ENCODE measurements at regions not wholly inside any gene's neighbourhood (a gene's known extent, or its start where the extent isn't known, plus 50 kb on each side); places are given as distances from the start of the nearest gene placed in this dataset.
"Not testable (repeated sequence)": the region's sequence is repeated elsewhere in the genome, so short reads cannot be mapped to it uniquely, and the experiment has no call there.

DNA sequence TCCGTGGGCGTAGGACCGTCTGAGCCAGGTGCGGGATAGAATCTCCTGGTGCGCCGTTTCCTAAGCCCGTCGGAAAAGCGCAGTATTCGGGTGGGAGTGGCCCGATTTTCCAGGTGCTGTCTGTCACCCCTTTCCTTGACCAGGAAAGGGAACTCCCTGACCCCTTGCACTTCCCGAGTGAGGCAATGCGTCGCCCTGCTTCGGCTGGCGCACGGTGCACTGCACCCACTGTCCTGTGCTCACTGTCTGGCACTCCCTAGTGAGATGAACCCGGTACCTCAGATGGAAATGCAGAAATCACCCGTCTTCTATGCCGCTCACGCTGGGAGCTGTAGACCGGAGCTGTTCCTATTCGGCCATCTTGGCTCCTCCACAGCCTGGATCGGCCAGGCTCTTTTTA, 74.9 kb upstream of the LIFR start:
- TF ChIP-seq POLR2A (IDR thresholded peaks at IDR 0.05; ENCODE audit: low read length); GATA1 (IDR thresholded peaks at IDR 0.05; ENCODE audit: low read depth, low read length): not testable (repeated sequence)

All from erythroblast (primary cell).